H1 (cell line): ENCODE measurements at regions not wholly inside any gene's neighbourhood (a gene's known extent, or its start where the extent isn't known, plus 50 kb on each side); places are given as distances from the start of the nearest gene placed in this dataset.

Experiments used
- CTCF ChIA-PET: fragments of 300-600 bp; sonication (Branson Sonifier 250); formaldehyde crosslinking; loops from one replicate; lab custom pipeline; 2021; ENCODE audit not compliant: partially characterized antibody; lab: Charles Lee
- POLR2A ChIA-PET: fragments of 300-600 bp; sonication (Branson Sonifier 250); formaldehyde crosslinking; loops from one replicate; lab custom pipeline; 2021; ENCODE audit warnings: inconsistent platforms; ENCODE audit not compliant: partially characterized antibody; lab: Charles Lee
- DNase-seq, 2 experiments: peaks; one replicate each; pipeline versions ENCODE4 v3.0.0 to v3.0.0-alpha.2; 2010 to 2022; ENCODE audit warnings: low spot score in 2 of 2, low read depth in 1 of 2, mixed read lengths in 1 of 2
- FAIRE-seq: peaks from 2 replicates; lab custom pipeline; 2011; peaks lifted over from hg19 to GRCh38; lab: Jason Lieb, UNC
- H2AFZ ChIP-seq: 2 replicates; pipeline ENCODE4 v1.8.1; 2012; ENCODE audit warnings: low read length, inconsistent platforms
- H2AK5ac ChIP-seq: 2 replicates; pipeline ENCODE4 v1.6.1; 2013; ENCODE audit warnings: low read depth, low read length
- H2BK120ac ChIP-seq: replicated peaks from 2 replicates; pipeline ENCODE3; 2013; ENCODE audit warnings: low read depth, low read length, inconsistent platforms
- H2BK12ac ChIP-seq: 2 replicates; pipeline ENCODE4 v1.6.1; 2013; ENCODE audit warnings: low read depth, low read length
- H2BK15ac ChIP-seq: 2 replicates; pipeline ENCODE4 v1.6.1; 2013; ENCODE audit warnings: low read length
- H2BK20ac ChIP-seq: 2 replicates; pipeline ENCODE4 v1.6.1; 2013; ENCODE audit warnings: low read length
- H2BK5ac ChIP-seq: 2 replicates; pipeline ENCODE4 v1.6.1; 2013; ENCODE audit warnings: low read depth, low read length
- H3K14ac ChIP-seq: 2 replicates; pipeline ENCODE4 v1.6.1; 2013; ENCODE audit warnings: inconsistent platforms; ENCODE audit not compliant: insufficient read length
- H3K18ac ChIP-seq: 2 replicates; pipeline ENCODE4 v1.6.1; 2013; ENCODE audit warnings: low read length; ENCODE audit errors: extremely low read depth
- H3K23ac ChIP-seq: 2 replicates; pipeline ENCODE4 v1.6.1; 2013; ENCODE audit warnings: inconsistent platforms; ENCODE audit not compliant: insufficient read length
- H3K23me2 ChIP-seq: 2 replicates; pipeline ENCODE4 v1.6.1; 2013; ENCODE audit warnings: low read depth, low read length
- H3K27ac ChIP-seq: 2 replicates; pipeline ENCODE4 v1.6.1; 2011; ENCODE audit warnings: low read depth, low read length, inconsistent platforms
- H3K27me3 ChIP-seq, 4 experiments: replicated peaks in 1 of 4; 1 replicate in 1 of 4; 2 replicates in 3 of 4; pipeline versions ENCODE4 v1.6.1 to v1.8.1; 2011 to 2013; ENCODE audit warnings: low read length in 3 of 4, mild to moderate bottlenecking in 3 of 4, inconsistent platforms in 2 of 4, mixed read lengths in 2 of 4, moderate library complexity in 1 of 4; ENCODE audit not compliant: control insufficient read depth in 3 of 4, insufficient read depth in 3 of 4; ENCODE audit errors: extremely low read depth in 1 of 4
- H3K36me3 ChIP-seq, 4 experiments: 2 replicates each; pipeline versions ENCODE4 v1.6.1 to v1.8.1; 2011 to 2013; ENCODE audit warnings: mild to moderate bottlenecking in 4 of 4, low read length in 3 of 4, moderate library complexity in 2 of 4, control low read depth in 1 of 4, inconsistent platforms in 1 of 4; ENCODE audit not compliant: insufficient read depth in 4 of 4, control insufficient read depth in 2 of 4
- H3K4ac ChIP-seq: replicated peaks from 2 replicates; pipeline ENCODE3; 2013; ENCODE audit warnings: low read length, low read depth, mixed read lengths, inconsistent platforms; ENCODE audit not compliant: insufficient read length
- H3K4me1 ChIP-seq, 4 experiments: replicated peaks in 1 of 4; 1 replicate in 1 of 4; 2 replicates in 3 of 4; pipeline versions ENCODE4 v1.6.1 to v1.8.1; 2011 to 2013; ENCODE audit warnings: low read length in 3 of 4, inconsistent platforms in 2 of 4, mixed read lengths in 1 of 4; ENCODE audit not compliant: insufficient read depth in 4 of 4, control insufficient read depth in 3 of 4
- H3K4me2 ChIP-seq, 2 experiments: 2 replicates each; pipeline versions ENCODE4 v1.6.1 to v1.8.1; 2011 to 2013; ENCODE audit warnings: low read depth in 2 of 2, low read length in 2 of 2, control low read depth in 1 of 2, inconsistent platforms in 1 of 2, mild to moderate bottlenecking in 1 of 2; ENCODE audit not compliant: insufficient read depth in 1 of 2
- H3K4me3 ChIP-seq, 4 experiments: fragments of 200-600, 300-600 bp in 1 of 4; sonication (generic), shearing (Covaris generic), sonication (Bioruptor Twin) in 1 of 4; 2 replicates each; pipeline versions ENCODE4 v1.5.1 to v1.8.1; 2011 to 2016; ENCODE audit warnings: low read length in 4 of 4, low read depth in 3 of 4, control low read depth in 2 of 4, inconsistent platforms in 2 of 4, mild to moderate bottlenecking in 2 of 4, mixed read lengths in 1 of 4, moderate library complexity in 1 of 4; ENCODE audit not compliant: insufficient read depth in 2 of 4; ENCODE audit errors: extremely low read depth in 1 of 4
- H3K56ac ChIP-seq: replicated peaks from 2 replicates; pipeline ENCODE3; 2013; ENCODE audit warnings: low read depth, mild to moderate bottlenecking, mixed read lengths, low read length, inconsistent platforms; ENCODE audit not compliant: insufficient read length
- H3K79me1 ChIP-seq: 2 replicates; pipeline ENCODE4 v1.6.1; 2013; ENCODE audit warnings: low read depth, low read length, control low read depth
- H3K79me2 ChIP-seq, 2 experiments: 2 replicates each; pipeline versions ENCODE4 v1.6.1 to v1.8.1; 2012 to 2013; ENCODE audit warnings: low read length in 2 of 2, mild to moderate bottlenecking in 2 of 2, inconsistent platforms in 1 of 2; ENCODE audit not compliant: insufficient read depth in 2 of 2, control insufficient read depth in 1 of 2
- H3K9ac ChIP-seq, 4 experiments: replicated peaks in 1 of 4; 1 replicate in 1 of 4; 2 replicates in 3 of 4; pipeline versions ENCODE4 v1.6.1 to v1.8.1; 2011 to 2013; ENCODE audit warnings: low read depth in 3 of 4, low read length in 3 of 4, control low read depth in 2 of 4, mild to moderate bottlenecking in 2 of 4, moderate library complexity in 2 of 4, inconsistent platforms in 1 of 4; ENCODE audit errors: extremely low read depth in 1 of 4
- H3K9me3 ChIP-seq, 2 experiments: 2 replicates each; pipeline versions ENCODE4 v1.6.1 to v1.8.1; 2012 to 2013; ENCODE audit warnings: mild to moderate bottlenecking in 2 of 2, moderate library complexity in 2 of 2, control low read depth in 1 of 2, inconsistent platforms in 1 of 2, low read depth in 1 of 2, low read length in 1 of 2, mixed read lengths in 1 of 2; ENCODE audit not compliant: insufficient read depth in 2 of 2
- H4K20me1 ChIP-seq, 2 experiments: replicated peaks in 1 of 2; 2 replicates each; pipeline versions ENCODE3 to v1.8.1; 2011 to 2013; ENCODE audit warnings: inconsistent platforms in 2 of 2, low read length in 2 of 2, mild to moderate bottlenecking in 1 of 2; ENCODE audit not compliant: insufficient read depth in 2 of 2, control insufficient read depth in 1 of 2
- H4K5ac ChIP-seq: 2 replicates; pipeline ENCODE4 v1.6.1; 2013; ENCODE audit warnings: low read length, low read depth, mixed read lengths, inconsistent platforms; ENCODE audit not compliant: insufficient read length
- H4K8ac ChIP-seq: 2 replicates; pipeline ENCODE4 v1.8.0; 2013; ENCODE audit warnings: mild to moderate bottlenecking, moderate library complexity, low read length, inconsistent platforms; ENCODE audit not compliant: insufficient read depth; ENCODE audit errors: extremely low read depth
- H4K91ac ChIP-seq: replicated peaks from 2 replicates; pipeline ENCODE3; 2013; ENCODE audit warnings: low read length, mixed read lengths, inconsistent platforms; ENCODE audit not compliant: insufficient read length
- BCL11A ChIP-seq, 2 experiments: IDR thresholded peaks; one replicate each; pipeline ENCODE4 v1.6.1; 2011; ENCODE audit warnings: low read depth in 2 of 2, low read length in 2 of 2, mild to moderate bottlenecking in 2 of 2
- CBX5 ChIP-seq: fragments of 300-800, 300-1000 bp; sonication (generic); IDR thresholded peaks from 2 replicates; pipeline ENCODE4 v1.7.1; 2016; ENCODE audit warnings: antibody characterized with exemption, low read length, low read depth
- CBX8 ChIP-seq: fragments of 300-800, 300-1000 bp; sonication (generic); IDR thresholded peaks from 2 replicates; pipeline ENCODE4 v1.7.1; 2016; ENCODE audit warnings: low read depth, low read length, borderline replicate concordance
- USF2 ChIP-seq: IDR thresholded peaks from 2 replicates; pipeline ENCODE4 v1.6.1; 2011; ENCODE audit warnings: low read length, improper control_type of control experiment

GRCh38 chr12:81819991-81820633 is 61.0 kb upstream of the PPFIA2 start:
- H3K36me3 ChIP-seq, result no peaks in the 10 kb centered on the region
- FAIRE-seq, result no peak
- no peaks in the 10 kb centered on the region for H3K79me1 ChIP-seq
- H4K5ac ChIP-seq, result no peak overlapping the region
- no peak overlapping the region for H3K4ac ChIP-seq
- no peak overlapping the region for H2BK12ac ChIP-seq
- H3K23ac ChIP-seq, result no peak overlapping the region
- no peak overlapping the region for H3K4me2 ChIP-seq
- H3K27ac ChIP-seq, result no peak overlapping the region
- POLR2A ChIA-PET, result no interaction called here
- no peak overlapping the region for H2AFZ ChIP-seq
- peaks cover 0 to 1% (median 0%) of the 10 kb centered on the region in 4 experiments; a peak in 1 of 7 replicates for H3K27me3 ChIP-seq
- no peak for DNase-seq
- H2BK5ac ChIP-seq, result no peak overlapping the region
- no peak overlapping the region for H2BK15ac ChIP-seq
- no peaks in the 10 kb centered on the region for H3K4me1 ChIP-seq
- H3K18ac ChIP-seq, result no peak overlapping the region
- H3K9me3 ChIP-seq, result no peaks in the 10 kb centered on the region
- H2AK5ac ChIP-seq, result no peak overlapping the region
- no peak overlapping the region for H2BK20ac ChIP-seq
- no peak overlapping the region for H2BK120ac ChIP-seq
- H3K4me3 ChIP-seq, result no peak overlapping the region
- H3K14ac ChIP-seq, result no peak overlapping the region
- H4K8ac ChIP-seq, result no peak overlapping the region
- no peak overlapping the region for H3K9ac ChIP-seq
- H3K79me2 ChIP-seq, result no peaks in the 10 kb centered on the region
- no peaks in the 10 kb centered on the region for H4K20me1 ChIP-seq
- no peaks in the 10 kb centered on the region for H3K23me2 ChIP-seq
- H4K91ac ChIP-seq, result no peak overlapping the region
- TF ChIP-seq CBX5 (no peak), CBX8 (no peak), USF2 (no peak), BCL11A (IDR thresholded peaks at IDR 0.05; ENCODE audit: low read depth in 2 of 2, low read length in 2 of 2) (no peak)
- H3K56ac ChIP-seq, result no peak overlapping the region
- CTCF ChIA-PET, result no interaction called here
